H1 (cell line): ENCODE measurements at regions not wholly inside any gene's neighbourhood (a gene's known extent, or its start where the extent isn't known, plus 50 kb on each side); places are given as distances from the start of the nearest gene placed in this dataset.

Source experiments
- BACH1 ChIP-seq: IDR thresholded peaks from 2 replicates; pipeline ENCODE4 v1.6.1; 2012; ENCODE audit warnings: low read length, improper control_type of control experiment
- CBX8 ChIP-seq: fragments of 300-800, 300-1000 bp; sonication (generic); IDR thresholded peaks from 2 replicates; pipeline ENCODE4 v1.7.1; 2016; ENCODE audit warnings: low read depth, low read length, borderline replicate concordance
- EZH2 ChIP-seq: fragments of 200-600 bp; sonication (generic); IDR thresholded peaks from 2 replicates; pipeline ENCODE4 v1.7.1; 2012; ENCODE audit warnings: low read depth, mild to moderate bottlenecking, moderate library complexity, low read length, inconsistent platforms; ENCODE audit not compliant: severe bottlenecking
- RFX5 ChIP-seq: IDR thresholded peaks from 2 replicates; pipeline ENCODE4 v1.6.1; 2011; ENCODE audit warnings: low read depth, low read length, improper control_type of control experiment, borderline replicate concordance
- SP1 ChIP-seq: IDR thresholded peaks from 2 replicates; pipeline ENCODE4 v1.6.1; 2011; ENCODE audit warnings: low read depth, low read length
- TF ChIP-seq, protein P1 (sequence below), 3 experiments: IDR thresholded peaks; 1 replicate in 2 of 3; 2 replicates in 1 of 3; pipeline versions ENCODE4 v1.5.1 to v1.6.1; 2011; ENCODE audit warnings: low read length in 3 of 3, mild to moderate bottlenecking in 3 of 3, inconsistent platforms in 2 of 3, low read depth in 1 of 3, moderate library complexity in 1 of 3; ENCODE audit not compliant: insufficient read depth in 1 of 3; ENCODE audit errors: control extremely low read depth in 1 of 3

- TF ChIP-seq BACH1 (no peak), EZH2 (no peak), RFX5 (no peak), SP1 (no peak), CBX8 (no peak)
- TF ChIP-seq, protein P1, sequence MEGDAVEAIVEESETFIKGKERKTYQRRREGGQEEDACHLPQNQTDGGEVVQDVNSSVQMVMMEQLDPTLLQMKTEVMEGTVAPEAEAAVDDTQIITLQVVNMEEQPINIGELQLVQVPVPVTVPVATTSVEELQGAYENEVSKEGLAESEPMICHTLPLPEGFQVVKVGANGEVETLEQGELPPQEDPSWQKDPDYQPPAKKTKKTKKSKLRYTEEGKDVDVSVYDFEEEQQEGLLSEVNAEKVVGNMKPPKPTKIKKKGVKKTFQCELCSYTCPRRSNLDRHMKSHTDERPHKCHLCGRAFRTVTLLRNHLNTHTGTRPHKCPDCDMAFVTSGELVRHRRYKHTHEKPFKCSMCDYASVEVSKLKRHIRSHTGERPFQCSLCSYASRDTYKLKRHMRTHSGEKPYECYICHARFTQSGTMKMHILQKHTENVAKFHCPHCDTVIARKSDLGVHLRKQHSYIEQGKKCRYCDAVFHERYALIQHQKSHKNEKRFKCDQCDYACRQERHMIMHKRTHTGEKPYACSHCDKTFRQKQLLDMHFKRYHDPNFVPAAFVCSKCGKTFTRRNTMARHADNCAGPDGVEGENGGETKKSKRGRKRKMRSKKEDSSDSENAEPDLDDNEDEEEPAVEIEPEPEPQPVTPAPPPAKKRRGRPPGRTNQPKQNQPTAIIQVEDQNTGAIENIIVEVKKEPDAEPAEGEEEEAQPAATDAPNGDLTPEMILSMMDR (IDR thresholded peaks at IDR 0.05; ENCODE audit: control extremely low read depth in 1 of 3, insufficient read depth in 1 of 3, low read depth in 1 of 3, low read length in 3 of 3), result no peak
These were observed 214.4 kb downstream of the METTL4 start for GRCh38 chr18:2356906-2357305.
